ENCODE measurements at regions not wholly inside any gene's neighbourhood (a gene's known extent, or its start where the extent isn't known, plus 50 kb on each side); places are given as distances from the start of the nearest gene placed in this dataset.

DNA sequence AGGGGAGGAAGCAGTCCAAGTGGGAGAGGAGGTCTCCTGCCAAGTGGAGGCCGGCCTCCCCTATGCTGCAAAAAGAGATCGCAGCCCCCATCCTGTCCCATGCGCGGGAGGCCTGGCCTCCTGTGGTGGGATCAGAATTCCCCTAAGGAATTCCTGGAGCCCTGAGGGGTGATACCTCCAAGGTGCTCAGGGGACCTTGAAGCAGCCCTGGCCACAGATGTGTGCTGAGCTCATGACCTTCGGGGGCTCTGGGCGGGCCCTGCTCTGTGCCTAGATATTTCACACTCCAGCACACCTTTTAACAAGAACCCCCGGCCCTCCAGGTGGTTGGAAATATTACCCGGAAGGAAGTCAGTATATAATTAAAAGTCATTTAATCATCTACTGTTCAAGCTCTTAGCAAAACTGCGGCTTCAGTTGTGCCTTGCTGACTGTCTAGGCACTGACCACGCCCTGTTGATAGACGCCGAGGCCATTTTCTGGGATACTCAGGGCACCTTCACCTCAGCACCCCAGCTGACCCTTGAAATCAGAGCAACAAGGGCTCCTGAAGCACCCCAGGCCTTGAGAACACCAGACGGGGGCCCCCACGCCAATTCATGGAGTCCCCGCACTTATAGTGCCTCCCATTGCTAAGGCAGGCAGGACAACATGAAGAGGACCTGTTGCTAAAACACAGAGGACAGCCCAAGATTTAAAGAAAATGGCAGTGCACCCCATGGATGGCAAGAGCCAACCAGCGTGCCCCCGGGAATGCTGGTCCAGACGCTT, 119.1 kb downstream of the NDUFA10 start:
- DNase-seq: no peak

DNA sequence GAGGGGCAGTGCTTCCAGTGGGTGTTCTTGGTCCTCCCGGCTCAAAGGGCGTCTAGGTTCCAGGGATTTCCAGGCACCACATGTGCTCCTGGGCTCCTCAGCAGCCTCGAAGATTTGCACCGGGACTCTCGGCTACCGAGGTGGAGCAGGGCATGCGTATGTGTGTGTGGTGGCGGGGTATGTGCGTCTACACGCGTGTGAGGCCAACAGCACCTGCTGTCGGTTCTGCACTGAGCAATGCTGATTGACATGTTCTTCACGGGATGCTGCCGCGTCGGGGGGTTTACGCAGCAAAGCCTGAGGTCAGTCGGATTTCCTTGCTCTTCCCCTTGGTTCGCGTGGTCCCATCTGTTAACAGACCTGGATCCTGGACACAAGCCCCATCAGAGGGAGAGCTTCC, 119.8 kb downstream of the NDUFA10 start:
- DNase-seq: no peak

DNA sequence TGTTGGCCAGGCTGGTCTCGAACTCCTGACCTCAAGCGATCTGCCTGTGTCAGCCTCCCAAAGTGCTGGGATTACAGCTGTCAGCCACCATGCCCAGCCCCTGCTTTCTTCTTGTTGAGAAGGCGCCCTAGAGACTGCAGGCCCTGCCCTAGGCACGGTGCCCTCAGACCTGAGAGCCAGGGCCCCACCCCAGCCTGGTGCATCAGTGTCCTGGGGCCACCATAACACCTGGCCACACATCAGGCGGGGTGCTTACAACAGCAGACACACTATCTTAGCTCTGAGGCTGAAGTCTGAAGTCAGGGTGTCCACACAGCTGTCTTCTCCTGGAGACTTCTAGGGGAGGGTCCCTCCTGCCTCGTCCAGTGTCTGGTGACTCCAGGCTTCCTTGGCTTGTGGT, 120.6 kb downstream of the NDUFA10 start:
- no peak for DNase-seq

DNA sequence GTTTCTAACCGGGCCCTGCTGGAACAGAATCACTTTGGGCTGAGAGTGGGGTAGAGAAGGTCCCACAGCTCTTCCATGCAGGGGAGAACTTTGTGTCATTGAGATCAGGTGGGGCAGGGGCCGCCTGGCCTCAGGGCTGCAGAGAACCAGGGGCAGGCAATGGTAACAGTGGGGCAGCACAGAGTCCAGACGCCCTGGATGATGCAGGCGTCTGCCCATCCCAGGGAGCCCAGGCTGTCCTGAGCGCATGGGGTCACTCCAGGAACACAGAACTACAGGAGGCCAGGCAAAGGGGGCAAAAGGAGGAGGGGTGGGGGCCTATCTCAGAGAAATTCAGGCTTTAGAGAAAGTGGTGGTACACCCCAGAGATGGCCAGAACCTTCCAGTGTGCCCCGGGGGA, 121.3 kb downstream of the NDUFA10 start:
- no peak for DNase-seq

DNA sequence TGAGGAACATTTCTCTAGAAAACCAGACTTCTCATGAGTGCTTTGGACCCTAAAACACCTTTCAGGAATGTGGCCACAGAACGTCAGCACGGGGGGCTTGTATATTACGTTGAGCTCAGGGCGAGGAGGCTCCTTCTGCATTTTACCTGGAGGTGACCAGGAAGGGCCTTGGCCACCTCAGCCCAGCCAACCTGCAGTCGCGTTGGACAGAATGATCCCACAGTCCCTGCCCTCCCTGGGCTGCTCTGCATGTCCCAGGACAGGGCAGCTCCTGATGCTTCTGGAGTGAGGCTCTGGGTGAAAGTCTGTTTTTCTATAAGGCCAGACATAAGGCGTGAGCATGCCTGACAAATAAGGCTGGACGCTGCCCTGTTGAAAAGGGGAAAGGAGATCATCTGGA, 121.9 kb downstream of the NDUFA10 start:
- no peak for DNase-seq

DNA sequence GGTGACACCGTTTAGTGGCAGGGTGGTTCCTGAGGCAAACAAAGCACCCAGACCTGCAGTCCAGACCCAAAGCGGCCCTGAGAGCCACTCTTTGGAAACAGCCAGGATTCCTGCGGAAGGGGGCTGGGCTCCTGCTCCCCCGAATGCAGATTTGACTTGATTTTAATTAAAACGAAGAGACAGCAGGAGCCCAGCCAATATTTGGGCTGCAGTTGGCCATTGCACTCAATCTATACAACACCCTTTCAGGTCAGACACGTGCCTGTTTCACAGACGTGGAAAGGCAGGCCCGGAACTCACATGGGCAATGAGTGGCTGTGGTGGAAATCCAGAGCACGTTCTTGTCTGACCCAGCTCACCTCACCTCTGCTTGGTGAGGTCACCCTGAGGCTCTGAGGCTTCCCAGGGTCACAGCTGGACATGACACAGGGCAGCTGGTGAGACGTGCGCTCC, 122.4 kb downstream of the NDUFA10 start:
- no peak for DNase-seq

DNA sequence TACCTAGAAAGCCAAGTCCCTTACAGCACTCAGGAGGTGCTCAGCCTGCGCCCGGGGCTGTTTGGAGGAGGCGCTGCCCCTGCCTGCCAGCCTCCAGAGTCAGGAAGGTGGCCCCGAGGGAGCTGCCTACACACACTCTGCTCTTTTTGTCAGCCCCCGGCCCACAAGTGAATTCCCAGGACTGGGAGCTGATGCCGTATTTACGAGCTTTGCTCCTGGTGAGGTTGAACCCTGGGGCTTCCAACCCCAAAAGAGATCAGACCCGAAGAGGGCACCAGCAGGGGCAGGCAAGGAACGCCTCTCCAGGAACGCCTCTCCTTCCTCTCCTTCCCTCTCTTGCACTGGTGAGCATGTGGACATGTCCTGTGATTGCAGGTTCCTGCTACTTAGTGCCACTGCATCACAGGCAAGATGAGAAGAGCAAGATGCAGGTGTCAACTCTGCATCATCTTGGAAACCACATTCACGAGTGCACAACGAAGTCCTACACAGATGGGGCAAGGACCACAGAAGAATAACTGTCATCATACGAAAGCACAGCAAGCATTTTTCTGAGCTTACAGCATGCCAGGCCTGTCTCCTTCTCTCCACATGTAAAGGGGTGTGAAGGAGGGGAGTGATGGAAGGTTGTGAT, 126.7 kb downstream of the NDUFA10 start:
- DNase-seq: no peak

DNA sequence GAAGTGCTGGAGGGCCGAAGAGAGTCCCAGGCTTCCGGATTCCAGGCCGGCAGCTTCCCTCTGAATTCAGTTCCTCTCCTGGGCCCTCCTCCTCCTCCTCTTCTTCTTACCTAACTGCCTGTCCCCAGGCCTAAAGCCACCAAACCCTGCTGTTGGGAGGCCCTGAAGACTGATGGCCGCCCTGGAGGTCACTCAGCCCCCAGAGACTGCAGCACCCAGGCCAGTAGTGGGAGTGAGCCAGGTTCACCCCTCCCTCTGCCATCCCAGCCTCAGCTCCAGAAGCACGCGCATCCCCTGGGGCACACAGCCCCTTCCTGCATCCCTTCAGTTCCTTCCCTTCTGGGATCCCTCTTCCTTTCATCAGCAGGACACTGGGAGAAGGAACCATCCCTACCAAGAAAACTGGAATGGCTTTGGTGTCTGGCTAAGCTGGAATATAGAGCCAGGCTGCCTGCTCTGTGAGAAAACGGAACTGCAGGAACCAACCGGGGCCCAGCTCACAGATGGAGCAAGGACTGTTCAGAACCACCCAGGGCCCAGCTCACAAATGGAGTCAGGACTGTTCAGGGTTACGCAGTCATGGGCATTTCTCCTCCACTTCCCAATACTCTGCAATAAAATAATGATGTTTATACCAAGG, 127.4 kb downstream of the NDUFA10 start:
- DNase-seq: no peak

DNA sequence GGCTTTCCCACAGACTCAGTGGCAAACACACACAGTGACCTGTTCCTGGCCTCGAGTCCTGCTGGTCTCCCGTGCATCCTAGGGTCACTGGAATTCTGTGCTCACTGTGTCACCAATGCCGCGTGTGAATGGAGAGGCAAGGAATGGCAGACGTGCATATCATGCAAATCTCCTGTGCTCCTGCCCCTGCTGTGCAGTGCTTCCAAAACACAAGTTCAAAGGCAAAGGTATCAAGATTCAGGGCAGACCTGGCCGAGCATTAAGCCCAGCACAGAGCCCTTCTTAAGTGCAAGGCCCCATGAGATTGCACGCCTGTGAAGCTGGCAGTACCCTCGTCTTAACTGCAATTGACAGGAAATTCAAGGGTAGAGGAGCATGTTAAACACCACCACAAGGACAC, 129.1 kb downstream of the NDUFA10 start:
- DNase-seq: no peak

DNA sequence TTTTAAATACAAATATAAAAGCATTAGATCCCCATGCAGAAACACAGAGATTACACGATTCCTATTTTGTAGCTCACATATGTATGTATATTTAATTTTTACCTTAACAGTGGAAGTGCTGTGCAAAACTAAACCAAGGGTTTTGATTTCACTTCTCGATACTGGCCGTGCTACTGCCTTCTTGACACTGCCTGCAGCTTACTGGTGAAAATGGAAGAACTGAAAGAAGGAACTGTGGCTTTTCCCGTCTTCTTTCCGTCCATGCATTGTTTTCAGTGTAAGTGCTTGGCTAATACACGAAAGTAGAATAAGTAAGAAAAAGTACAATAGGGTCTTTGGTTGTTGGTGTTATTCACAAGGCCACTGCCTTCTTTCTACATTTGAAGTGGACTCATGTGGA, 129.5 kb downstream of the NDUFA10 start:
- no peak for DNase-seq

DNA sequence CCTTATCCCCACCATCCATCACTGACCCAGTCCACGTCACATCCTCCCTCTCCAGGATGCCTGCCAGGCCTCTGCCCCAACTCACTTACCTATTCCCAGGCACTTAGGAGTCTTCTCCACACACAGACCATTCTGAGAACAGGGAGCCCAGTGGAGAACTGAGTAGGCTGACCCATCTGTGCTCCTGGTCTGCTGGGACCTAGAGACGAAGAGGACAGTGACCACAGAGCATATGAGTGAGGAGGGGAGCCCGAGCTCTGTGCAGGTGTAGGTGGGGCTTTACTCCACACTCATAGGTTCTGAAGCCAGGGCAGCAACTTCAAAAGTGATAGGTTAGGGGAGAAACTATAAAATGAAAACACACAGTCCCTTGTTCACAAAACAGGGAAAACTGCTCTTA, 130.0 kb downstream of the NDUFA10 start:
- DNase-seq: no peak

DNA sequence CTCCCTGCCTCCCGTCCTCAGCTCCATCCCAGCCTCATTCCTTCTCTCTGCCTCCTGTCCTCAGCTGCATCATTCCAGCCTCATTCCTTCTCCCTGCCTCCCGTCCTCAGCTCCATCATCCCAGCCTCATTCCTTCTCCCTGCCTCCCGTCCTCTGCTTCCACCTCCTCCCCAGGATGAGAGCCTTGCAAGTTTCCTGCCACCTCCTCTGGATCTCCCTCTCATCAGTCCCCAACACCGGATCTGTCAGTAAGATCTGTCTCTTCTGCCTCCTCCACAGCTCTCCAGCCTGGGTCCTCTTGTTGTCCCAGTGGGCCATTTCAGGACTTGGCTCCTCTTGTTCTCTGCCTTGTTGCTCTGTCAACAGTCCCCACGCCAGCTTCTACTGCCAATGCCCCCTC, 130.9 kb downstream of the NDUFA10 start:
- DNase-seq: no peak

DNA sequence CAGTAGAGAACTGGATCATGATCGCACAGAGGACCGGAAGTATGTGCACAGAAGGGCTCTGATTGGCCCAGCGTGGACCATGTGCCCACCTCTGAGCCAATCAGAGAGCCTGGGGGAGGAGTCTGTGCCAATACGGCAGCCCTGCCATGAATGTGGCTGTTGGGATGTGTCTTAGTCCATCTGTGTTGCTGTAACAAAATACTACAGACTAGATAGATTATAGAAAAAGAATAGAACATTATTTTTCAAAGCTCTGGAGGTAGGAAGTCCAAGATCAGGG, 132.0 kb downstream of the NDUFA10 start:
- no peak for DNase-seq

DNA sequence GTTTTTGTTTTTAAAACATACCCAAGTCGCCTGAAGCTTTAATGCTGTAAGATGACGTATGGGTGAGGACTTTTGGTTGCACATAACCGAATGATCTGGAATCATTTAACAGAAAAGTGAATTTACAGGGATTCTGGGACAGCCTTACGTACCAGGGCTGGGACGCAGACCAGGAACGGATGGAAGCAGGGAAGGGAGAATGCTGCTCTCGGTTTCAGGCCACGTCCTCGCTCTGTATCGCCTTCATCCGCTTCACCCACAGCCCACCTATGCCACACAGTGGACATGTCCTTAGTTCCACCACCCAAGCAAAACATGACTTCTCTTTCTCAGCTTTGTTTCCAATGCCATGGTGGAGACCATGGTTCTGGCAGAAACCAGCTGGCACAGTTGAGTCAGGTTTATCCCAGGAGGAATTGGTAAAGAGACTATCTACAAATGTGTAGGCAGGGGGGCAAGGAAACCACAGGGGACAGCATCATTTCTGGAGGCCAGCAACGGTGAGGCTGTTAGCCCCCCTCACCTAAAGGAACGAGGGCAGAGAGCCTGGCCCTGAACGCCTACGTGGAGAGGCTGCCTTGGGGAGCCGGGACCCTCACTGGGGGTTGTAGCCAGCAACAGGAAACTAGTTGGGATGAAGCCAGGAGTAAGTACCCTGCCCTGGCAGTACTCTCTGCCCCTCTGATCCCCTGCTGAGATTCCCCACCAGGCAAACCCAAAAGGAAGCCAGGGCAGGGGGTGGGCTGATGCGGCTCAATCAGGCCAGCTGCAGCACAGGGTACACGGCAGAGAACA, 132.5 kb downstream of the NDUFA10 start:
- DNase-seq: no peak

DNA sequence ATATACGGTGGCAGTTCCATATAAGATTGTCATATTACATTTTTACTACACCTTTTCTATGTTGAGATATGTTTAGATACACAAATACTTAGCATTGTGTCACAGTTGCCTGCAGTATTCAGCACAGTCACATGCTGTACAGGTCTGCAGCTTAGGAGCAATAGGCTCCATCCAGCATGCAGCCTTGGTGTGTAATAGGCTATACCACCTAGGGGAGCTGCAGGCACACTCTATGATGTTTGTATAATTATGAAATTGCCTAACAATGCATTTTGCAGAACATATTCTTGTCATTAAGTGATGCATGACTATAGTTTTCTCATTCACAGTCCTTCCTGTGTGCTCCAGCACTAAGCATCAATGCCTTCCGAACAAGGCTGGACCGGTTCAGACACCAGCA, 133.4 kb downstream of the NDUFA10 start:
- no peak for DNase-seq

DNA sequence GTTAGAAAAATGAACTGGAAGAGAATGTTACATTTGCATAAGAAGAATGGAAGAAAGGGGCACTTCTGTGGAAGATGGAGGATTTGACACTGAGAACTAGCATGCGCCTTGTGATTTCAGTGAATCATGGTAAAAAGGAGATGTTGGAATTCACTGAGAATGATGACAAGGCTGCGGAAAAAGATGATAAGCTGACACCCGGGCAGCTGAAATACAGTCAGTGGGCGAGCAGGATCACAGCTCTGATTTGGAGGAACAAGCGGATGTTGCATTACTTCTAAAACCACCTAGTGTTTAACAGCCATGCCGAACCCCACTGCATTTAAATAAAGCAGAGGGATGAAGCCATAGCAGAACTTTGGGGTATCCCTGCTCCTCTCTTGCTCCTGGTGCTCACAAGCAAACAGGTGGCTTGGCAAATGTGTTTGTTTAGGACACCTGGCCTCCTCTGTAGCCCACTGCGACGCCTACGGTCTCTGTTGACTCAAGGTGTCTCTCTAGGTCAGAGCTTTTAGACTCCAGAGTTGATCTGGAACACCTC, 134.9 kb downstream of the NDUFA10 start:
- DNase-seq: no peak

DNA sequence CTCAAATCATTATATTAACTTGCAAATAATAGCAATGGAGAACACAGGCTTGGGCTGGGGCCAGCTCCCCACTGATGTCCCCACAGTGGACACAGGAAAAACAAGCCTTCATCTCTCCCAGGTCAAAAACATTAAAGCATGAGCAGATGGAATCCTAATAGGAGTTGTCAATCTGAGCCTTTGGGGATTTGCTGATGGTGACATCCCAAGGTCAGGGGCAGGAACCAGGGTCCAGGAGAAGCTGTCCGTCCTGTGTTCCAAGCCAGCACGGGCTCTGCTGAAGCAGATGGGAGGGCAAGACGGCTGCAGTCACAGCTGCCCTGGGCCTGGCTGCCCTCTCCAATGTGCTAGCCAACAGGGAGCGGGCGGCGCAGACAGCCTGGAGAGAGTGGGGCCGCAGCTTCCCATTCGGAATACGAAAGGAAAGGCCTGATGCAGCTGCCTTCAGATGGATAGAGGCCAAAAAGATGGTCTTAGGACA, 135.5 kb downstream of the NDUFA10 start:
- no peak for DNase-seq

DNA sequence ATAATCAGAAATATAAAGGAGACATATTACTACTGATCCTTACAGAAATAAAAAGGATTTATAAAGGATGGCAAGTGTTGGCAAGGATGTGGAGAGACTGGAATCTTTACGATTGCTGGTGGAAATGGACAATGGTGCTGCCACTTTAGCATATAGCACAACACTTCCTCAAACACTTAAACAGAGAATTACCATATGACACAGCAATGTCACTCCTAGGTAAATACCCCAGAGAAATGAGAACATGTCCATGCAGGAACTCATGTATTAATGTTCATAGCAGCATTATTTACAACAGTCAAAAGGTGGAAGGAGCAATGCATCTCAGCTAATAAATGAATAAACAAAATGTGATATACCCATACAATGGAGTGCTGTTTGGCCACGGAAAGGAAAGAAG, 137.5 kb downstream of the NDUFA10 start:
- no peak for DNase-seq

DNA sequence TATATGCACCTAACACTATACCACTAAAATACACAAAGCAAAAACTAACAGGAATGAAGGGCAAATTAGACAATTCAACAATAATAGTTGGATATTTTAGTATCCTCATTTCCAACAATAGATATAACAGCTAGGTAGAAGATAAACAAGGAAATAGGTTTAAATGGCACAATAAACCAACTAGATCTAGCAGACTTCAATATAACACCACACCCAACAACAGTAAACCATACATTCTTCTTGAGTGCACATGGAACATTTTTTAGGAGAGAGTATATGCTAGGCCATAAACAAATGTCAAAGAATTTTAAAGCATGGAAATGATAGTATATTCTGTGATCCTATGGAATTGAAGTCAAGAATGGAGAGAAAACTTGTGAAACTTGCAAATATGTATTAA, 138.4 kb downstream of the NDUFA10 start:
- no peak for DNase-seq

DNA sequence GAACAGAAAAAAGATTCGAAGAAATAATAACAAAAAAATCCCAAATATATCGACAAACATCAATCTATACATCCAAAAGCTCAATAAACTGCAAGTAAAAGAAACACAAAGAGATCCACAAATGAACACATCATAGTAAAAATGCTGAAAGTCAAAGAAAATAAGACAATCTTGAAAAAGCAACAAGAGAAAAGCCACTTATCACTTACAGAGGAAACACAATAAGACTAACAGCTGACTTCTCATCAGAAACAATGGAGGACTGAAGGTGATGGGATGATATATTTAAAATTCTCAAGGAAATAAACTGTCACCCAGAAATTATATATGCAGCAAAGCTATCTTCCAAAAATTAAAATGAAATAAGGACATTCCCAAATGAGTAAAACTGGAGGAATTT, 140.3 kb downstream of the NDUFA10 start:
- no peak for DNase-seq

DNA sequence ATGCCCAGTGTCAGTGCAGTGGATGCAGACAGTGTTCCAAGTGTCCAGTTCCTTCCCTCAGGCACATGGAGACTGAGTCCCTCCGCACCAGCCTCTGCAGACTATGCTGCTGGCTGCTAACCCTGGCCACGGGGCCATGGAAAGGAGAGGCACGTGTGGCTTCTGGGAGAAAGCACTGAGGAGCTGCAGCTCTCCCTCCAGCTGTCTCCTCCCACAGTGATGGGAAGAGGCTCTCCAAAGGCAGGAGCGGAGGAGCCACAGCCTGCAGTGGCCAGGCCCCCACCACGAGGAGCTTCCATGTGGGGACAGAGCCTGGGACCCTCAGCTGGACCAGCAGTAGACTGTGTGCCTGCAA, 141.1 kb downstream of the NDUFA10 start:
- DNase-seq: no peak

DNA sequence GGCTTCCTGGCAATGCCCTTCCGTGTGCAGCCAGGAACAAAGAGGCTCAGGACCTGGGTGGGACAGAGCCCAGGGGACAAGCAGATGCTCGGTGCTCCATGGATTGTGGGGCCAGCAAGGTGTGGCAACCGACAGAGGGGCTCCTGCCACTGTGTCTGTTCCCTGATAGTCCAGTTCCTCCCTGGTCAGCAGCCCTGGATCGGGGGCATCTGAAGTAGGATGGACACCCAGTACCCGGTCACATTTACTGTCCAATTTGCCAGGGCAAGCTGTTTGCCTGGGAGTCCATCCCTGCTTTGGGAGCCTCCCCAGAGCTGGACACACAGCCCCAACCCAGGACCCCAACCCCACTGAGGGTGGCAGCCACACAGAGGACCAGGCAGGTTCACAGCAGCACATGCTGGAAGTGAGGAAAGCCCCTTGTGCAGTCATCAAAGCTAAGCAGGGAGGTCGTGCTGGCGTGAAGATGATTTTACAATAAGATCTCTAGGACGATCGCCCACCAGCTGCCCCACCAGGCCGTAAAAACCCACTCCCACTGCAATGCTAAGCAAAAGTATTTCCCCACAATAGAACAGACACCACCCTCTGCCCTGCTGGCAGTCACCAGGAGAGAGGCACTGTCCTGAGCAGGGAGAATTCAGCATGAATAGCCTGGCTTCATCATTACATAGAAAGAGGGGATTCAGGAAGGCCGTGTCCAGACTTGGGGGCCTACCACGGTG, 141.7 kb downstream of the NDUFA10 start:
- DNase-seq: no peak

DNA sequence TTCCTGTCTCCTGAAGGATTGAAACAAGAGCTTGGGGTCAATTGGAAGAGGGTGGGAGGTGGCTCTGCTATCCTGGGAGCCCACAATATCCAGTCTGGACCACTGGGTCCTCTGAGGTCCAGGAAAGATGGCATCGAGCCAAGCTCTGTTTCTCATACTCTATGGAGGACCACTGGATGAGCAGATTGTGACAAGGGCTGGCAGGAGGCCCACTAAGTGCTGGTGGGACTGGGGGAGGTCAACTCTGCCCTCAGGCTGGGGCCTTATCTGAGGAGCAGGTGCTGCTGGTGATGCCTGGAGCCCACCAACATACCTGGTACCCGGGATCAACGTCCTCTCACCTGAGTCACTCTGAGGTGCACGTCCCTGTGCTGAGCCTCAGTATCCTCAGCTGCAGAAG, 142.4 kb downstream of the NDUFA10 start:
- DNase-seq: no peak
